H9 (cell line): ENCODE measurements at regions not wholly inside any gene's neighbourhood (a gene's known extent, or its start where the extent isn't known, plus 50 kb on each side); places are given as distances from the start of the nearest gene placed in this dataset.

Source experiments
- DNase-seq: peaks from one replicate; pipeline ENCODE4 v3.0.0-alpha.2; 2017
- H2AFZ ChIP-seq: one replicate; pipeline ENCODE4 v1.6.1; 2013; ENCODE audit warnings: mild to moderate bottlenecking, low read length, control low read depth, moderate library complexity
- H2AK5ac ChIP-seq: 2 replicates; pipeline ENCODE4 v1.6.1; 2013; ENCODE audit warnings: low read length, control low read depth, mixed read lengths; ENCODE audit not compliant: insufficient read length
- H2BK120ac ChIP-seq: one replicate; pipeline ENCODE4 v1.6.1; 2013; ENCODE audit warnings: low read depth, mild to moderate bottlenecking, low read length, control low read depth, inconsistent platforms; ENCODE audit not compliant: poor library complexity, severe bottlenecking
- H2BK12ac ChIP-seq: 2 replicates; pipeline ENCODE4 v1.6.1; 2013; ENCODE audit warnings: low read length, control low read depth, mixed read lengths, low read depth; ENCODE audit not compliant: insufficient read length
- H2BK15ac ChIP-seq: 2 replicates; pipeline ENCODE4 v1.6.1; 2013; ENCODE audit warnings: low read depth, low read length, control low read depth
- H2BK20ac ChIP-seq: one replicate; pipeline ENCODE4 v1.6.1; 2013; ENCODE audit warnings: low read depth, mild to moderate bottlenecking, low read length, control low read depth, inconsistent platforms; ENCODE audit not compliant: poor library complexity, severe bottlenecking
- H2BK5ac ChIP-seq: 2 replicates; pipeline ENCODE4 v1.6.1; 2013; ENCODE audit warnings: low read length, control low read depth, mixed read lengths; ENCODE audit not compliant: insufficient read length
- H3K14ac ChIP-seq: 2 replicates; pipeline ENCODE4 v1.6.1; 2013; ENCODE audit warnings: low read length, control low read depth; ENCODE audit not compliant: insufficient read depth
- H3K18ac ChIP-seq: 2 replicates; pipeline ENCODE4 v1.6.1; 2013; ENCODE audit warnings: low read depth, mild to moderate bottlenecking, mixed read lengths, low read length, control low read depth; ENCODE audit not compliant: insufficient read length
- H3K23ac ChIP-seq: 2 replicates; pipeline ENCODE4 v1.6.1; 2013; ENCODE audit warnings: low read length, control low read depth, mixed read lengths, low read depth; ENCODE audit not compliant: insufficient read length
- H3K23me2 ChIP-seq: 2 replicates; pipeline ENCODE4 v1.6.1; 2013; ENCODE audit warnings: low read depth, mild to moderate bottlenecking, mixed read lengths, low read length, control low read depth; ENCODE audit not compliant: insufficient read length, poor library complexity, severe bottlenecking
- H3K27ac ChIP-seq: 2 replicates; pipeline ENCODE4 v1.5.1; 2013; ENCODE audit warnings: low read length, control low read depth, mixed read lengths, low read depth; ENCODE audit not compliant: insufficient read length
- H3K27me3 ChIP-seq: 2 replicates; pipeline ENCODE4 v1.6.1; 2013; ENCODE audit warnings: low read length, control low read depth, inconsistent platforms; ENCODE audit not compliant: insufficient read depth
- H3K4ac ChIP-seq: 2 replicates; pipeline ENCODE4 v1.6.1; 2013; ENCODE audit warnings: low read depth, mild to moderate bottlenecking, control low read depth, inconsistent platforms, low read length, moderate library complexity
- H3K4me1 ChIP-seq: 2 replicates; pipeline ENCODE4 v1.6.1; 2013; ENCODE audit warnings: low read length, control low read depth, inconsistent platforms; ENCODE audit not compliant: insufficient read depth
- H3K4me2 ChIP-seq: 2 replicates; pipeline ENCODE4 v1.6.1; 2013; ENCODE audit warnings: low read length, control low read depth, mixed read lengths; ENCODE audit not compliant: insufficient read length, insufficient read depth
- H3K56ac ChIP-seq: 2 replicates; pipeline ENCODE4 v1.6.1; 2013; ENCODE audit warnings: low read depth, mild to moderate bottlenecking, mixed read lengths, low read length, control low read depth; ENCODE audit not compliant: insufficient read length
- H3K79me1 ChIP-seq: 2 replicates; pipeline ENCODE4 v1.6.1; 2013; ENCODE audit warnings: low read depth, mild to moderate bottlenecking, moderate library complexity, low read length, control low read depth, inconsistent platforms; ENCODE audit not compliant: insufficient read depth, poor library complexity, severe bottlenecking
- H3K79me2 ChIP-seq: 2 replicates; pipeline ENCODE4 v1.6.1; 2013; ENCODE audit warnings: low read length, control low read depth, inconsistent platforms; ENCODE audit not compliant: insufficient read depth
- H3K9ac ChIP-seq: 2 replicates; pipeline ENCODE4 v1.6.1; 2013; ENCODE audit warnings: low read length, control low read depth, mixed read lengths; ENCODE audit not compliant: insufficient read length; ENCODE audit errors: extremely low read depth
- H3K9me3 ChIP-seq: one replicate; pipeline ENCODE4 v1.6.1; 2013; ENCODE audit warnings: low read depth, low read length, inconsistent platforms; ENCODE audit not compliant: control insufficient read depth
- H3T11ph ChIP-seq: one replicate; pipeline ENCODE4 v1.6.1; 2013; ENCODE audit warnings: mild to moderate bottlenecking, low read length, control low read depth, inconsistent platforms
- H4K20me1 ChIP-seq: one replicate; pipeline ENCODE4 v1.6.1; 2013; ENCODE audit not compliant: control insufficient read depth, insufficient read length, insufficient read depth
- H4K5ac ChIP-seq: 2 replicates; pipeline ENCODE4 v1.6.1; 2013; ENCODE audit warnings: low read depth, mild to moderate bottlenecking, mixed read lengths, low read length, control low read depth; ENCODE audit not compliant: insufficient read length
- H4K8ac ChIP-seq: replicated peaks from 2 replicates; pipeline ENCODE4 v1.6.1; 2013; ENCODE audit warnings: low read length, control low read depth, mixed read lengths, low read depth; ENCODE audit not compliant: insufficient read length
- H4K91ac ChIP-seq: 2 replicates; pipeline ENCODE4 v1.6.1; 2013; ENCODE audit warnings: low read depth, mild to moderate bottlenecking, moderate library complexity, mixed read lengths, low read length, control low read depth; ENCODE audit not compliant: insufficient read length
- H3K27ac Mint-ChIP-seq, 3 experiments: 2 replicates in 2 of 3; 3 replicates in 1 of 3; pipeline ENCODE4 v1.8.0; 2020 to 2021; ENCODE audit warnings: mixed read lengths in 3 of 3, mild to moderate bottlenecking in 1 of 3, moderate library complexity in 1 of 3
- H3K27me3 Mint-ChIP-seq: 2 replicates; pipeline ENCODE4 v1.8.0; 2021; ENCODE audit warnings: low read depth, mild to moderate bottlenecking, moderate library complexity, mixed read lengths
- H3K36me3 Mint-ChIP-seq, 3 experiments: 2 replicates in 2 of 3; 3 replicates in 1 of 3; pipeline ENCODE4 v1.8.0; 2020 to 2021; ENCODE audit warnings: low read depth in 3 of 3, mixed read lengths in 3 of 3; ENCODE audit not compliant: insufficient read depth in 1 of 3
- H3K4me1 Mint-ChIP-seq, 2 experiments: 2 replicates each; pipeline ENCODE4 v1.8.0; 2020; ENCODE audit warnings: mixed read lengths in 2 of 2
- H3K4me3 Mint-ChIP-seq, 2 experiments: 2 replicates in 1 of 2; 3 replicates in 1 of 2; pipeline ENCODE4 v1.8.0; 2020 to 2021; ENCODE audit warnings: mild to moderate bottlenecking in 2 of 2, mixed read lengths in 2 of 2, moderate library complexity in 1 of 2
- H3K9me3 Mint-ChIP-seq, 2 experiments: 2 replicates in 1 of 2; 3 replicates in 1 of 2; pipeline ENCODE4 v1.8.0; 2020; ENCODE audit warnings: mild to moderate bottlenecking in 2 of 2, mixed read lengths in 2 of 2, moderate library complexity in 1 of 2
- CTCF ChIP-seq: fragments of 200-600 bp; sonication (generic); conservative IDR thresholded peaks from 3 replicates; pipeline ENCODE4 v1.8.0; 2021; ENCODE audit warnings: antibody characterized with exemption, mild to moderate bottlenecking
- WGBS: extraction: QIAGEN DNeasy Blood & Tissue Kit; methylation state at CpG from one replicate; pipeline ENCODE4 v1.1.7; 2013; ENCODE audit warnings: missing lambda C conversion rate, low lambda C conversion rate, mixed read lengths; ENCODE audit not compliant: insufficient read length; ENCODE audit errors: extremely low coverage; 5-methylcytosine and 5-hydroxymethylcytosine counted together

GRCh38 chr11:28728666-28729065 lies 620.5 kb downstream of the METTL15 start:
- H3K4me1 ChIP-seq: peaks cover 2% of the 10 kb centered on the region; the same call in 1 of the 2 replicates
- no peak overlapping the region for H3K23ac ChIP-seq
- no peak overlapping the region for H3T11ph ChIP-seq
- no peaks in the 10 kb centered on the region for H3K23me2 ChIP-seq
- H2BK20ac ChIP-seq: no peak overlapping the region
- no peak overlapping the region for H3K4me2 ChIP-seq
- no peak overlapping the region for H2BK12ac ChIP-seq
- H2AK5ac ChIP-seq: no peak overlapping the region
- H3K79me2 ChIP-seq: no peaks in the 10 kb centered on the region
- WGBS: no CpG with 5 or more reads among the region's 1 CpG
- H3K14ac ChIP-seq: no peak overlapping the region
- no peak overlapping the region for H3K4ac ChIP-seq
- H3K18ac ChIP-seq: no peak overlapping the region
- Mint-ChIP-seq H3K4me3 (no peak overlapping the region), H3K36me3 (peaks cover 0 to 4% (median 0%) of the 10 kb centered on the region in 3 experiments; a peak in 2 of 7 replicates), H3K9me3 (no peaks in the 10 kb centered on the region), H3K27ac (no peak overlapping the region), H3K27me3 (no peaks in the 10 kb centered on the region; the same call in 1 of the 2 replicates), H3K4me1 (peaks cover 10 to 14% of the 10 kb centered on the region in 2 experiments)
- no peak overlapping the region for H4K5ac ChIP-seq
- no peaks in the 10 kb centered on the region for H3K79me1 ChIP-seq
- no peak for TF ChIP-seq CTCF
- H2BK15ac ChIP-seq: no peak overlapping the region
- no peak overlapping the region for H2BK120ac ChIP-seq
- no peak overlapping the region for H3K56ac ChIP-seq
- no peaks in the 10 kb centered on the region for H3K9me3 ChIP-seq
- no peak overlapping the region for H4K91ac ChIP-seq
- no peaks in the 10 kb centered on the region for H3K27me3 ChIP-seq
- no peak overlapping the region for H2BK5ac ChIP-seq
- no peak overlapping the region for H3K27ac ChIP-seq
- no peak overlapping the region for H4K8ac ChIP-seq
- DNase-seq: no peak
- no peak overlapping the region for H2AFZ ChIP-seq
- H3K9ac ChIP-seq: no peak overlapping the region
- H4K20me1 ChIP-seq: no peaks in the 10 kb centered on the region
